NCI-H2227 (cell line): ENCODE measurements at regions not wholly inside any gene's neighbourhood (a gene's known extent, or its start where the extent isn't known, plus 50 kb on each side); places are given as distances from the start of the nearest gene placed in this dataset.
"Not testable (repeated sequence)": the region's sequence is repeated elsewhere in the genome, so short reads cannot be mapped to it uniquely, and the experiment has no call there.

Source experiments
- DNase-seq: peaks from one replicate; lab custom pipeline; 2025; ENCODE audit not compliant: unreplicated experiment; lab: John Stamatoyannopoulos, UW

DNA sequence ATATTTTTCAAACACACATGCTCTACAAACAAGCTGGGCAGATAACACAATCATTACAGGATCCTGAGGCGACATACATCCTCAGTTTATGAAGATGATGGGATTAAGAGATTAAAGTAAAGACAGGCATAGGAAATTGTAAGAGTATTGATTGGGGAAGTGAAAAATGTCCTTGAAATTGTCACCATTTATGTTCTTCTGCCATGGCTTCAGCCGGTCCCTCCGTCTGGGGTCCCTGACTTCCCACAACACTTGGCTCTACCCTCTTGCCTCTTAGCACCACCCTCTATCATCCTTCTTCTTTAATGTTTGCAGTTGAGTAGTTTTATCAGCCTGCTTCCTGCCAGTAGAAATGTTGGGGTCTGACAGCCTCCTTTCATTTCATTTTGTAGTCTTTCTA, 244.4 kb downstream of the DAD1 start:
- DNase-seq, result no peak

DNA sequence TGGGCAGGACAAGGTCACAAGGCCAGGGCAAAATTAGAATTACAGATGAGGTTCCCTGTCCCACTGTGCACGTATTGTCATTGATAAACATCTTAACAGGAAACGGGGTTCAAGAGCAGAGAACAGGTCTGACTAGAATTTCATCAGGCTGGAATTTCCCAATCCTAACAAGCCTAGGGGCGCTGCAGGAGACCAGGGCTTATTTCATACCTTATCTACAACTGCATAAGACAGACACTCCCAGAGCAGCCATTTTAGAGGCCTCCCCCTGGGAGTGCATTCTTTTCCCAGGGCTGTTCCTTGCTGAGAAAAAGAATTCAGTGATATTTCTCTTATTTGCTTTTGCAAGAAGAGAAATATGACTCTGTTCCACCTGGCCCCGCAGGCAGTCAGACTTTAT, 244.8 kb downstream of the DAD1 start:
- not testable (repeated sequence) for DNase-seq

DNA sequence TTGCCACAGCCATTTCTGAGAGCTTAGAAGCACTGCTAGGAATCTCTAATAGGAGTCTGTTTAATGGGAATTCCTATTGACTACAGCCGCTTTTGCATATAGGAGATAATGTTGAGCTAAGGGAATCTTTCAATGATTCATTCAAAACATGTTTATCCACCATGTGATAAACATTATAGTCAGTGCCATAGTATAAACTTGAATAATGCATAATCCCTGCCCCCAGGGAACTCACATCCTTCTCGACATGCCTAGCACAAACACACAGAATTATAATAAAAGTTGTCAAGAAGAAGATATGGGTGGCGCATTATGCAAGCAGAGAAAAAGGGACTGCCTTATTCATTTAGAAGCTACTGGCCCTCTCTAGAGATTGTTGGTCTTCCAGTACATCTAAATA, 248.0 kb downstream of the DAD1 start:
- no peak for DNase-seq

DNA sequence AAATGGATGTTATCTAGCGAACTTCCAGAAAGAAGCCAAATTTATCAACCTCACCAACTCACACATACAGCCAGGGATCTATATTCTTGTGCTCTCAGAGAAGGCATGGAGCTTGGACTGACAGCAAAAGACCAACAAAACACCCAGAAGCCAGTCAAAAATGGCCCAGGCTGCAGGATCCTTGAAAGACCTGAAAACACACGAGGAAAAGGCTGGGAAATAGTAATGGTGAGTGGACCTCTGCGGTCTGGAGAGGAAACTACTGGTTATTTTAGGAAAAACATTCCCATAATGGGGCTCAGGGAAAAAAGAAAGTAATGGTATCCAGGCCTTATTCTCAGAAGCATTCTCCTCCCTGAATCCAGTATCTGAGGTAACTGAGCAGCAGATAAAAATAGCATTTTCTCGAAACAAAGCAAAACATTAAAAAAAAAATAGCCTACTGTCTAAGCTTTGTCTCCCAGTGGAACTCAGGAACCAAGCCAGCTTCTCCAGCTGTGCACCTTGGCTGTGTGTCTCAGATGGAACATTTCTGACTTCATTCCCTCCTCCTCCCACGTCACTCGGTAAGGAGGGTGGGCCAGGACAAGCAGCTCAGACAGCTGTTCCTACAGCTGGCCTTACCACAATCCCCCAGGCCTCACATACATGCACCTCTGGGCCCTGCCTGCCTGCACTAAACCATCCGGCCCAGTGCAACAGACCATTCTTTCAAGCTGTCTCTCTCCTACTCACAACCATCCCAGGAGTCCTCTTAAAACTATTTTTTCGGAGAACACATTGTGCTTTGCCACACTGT, 249.9 kb downstream of the DAD1 start:
- DNase-seq, result peak; percentile 11

DNA sequence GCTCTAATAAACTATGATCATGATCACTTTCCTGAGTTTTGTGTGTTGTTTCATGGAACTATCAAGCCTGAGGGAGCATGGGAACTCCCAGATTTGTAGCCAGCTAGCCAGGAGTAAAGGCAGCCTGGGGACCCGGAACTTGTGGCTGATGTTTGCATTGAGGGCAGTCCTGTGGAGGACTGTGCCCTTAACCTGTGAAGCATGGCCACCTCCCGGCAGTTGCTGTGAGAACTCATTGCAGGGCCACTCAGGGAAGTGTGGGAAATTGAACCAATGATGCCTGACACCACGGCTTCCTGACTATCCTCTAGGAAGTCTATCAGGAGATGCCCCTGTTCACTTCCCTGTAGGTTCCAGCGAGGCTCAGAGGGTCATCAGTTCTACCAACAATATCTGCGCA, 250.6 kb downstream of the DAD1 start:
- DNase-seq, result no peak

DNA sequence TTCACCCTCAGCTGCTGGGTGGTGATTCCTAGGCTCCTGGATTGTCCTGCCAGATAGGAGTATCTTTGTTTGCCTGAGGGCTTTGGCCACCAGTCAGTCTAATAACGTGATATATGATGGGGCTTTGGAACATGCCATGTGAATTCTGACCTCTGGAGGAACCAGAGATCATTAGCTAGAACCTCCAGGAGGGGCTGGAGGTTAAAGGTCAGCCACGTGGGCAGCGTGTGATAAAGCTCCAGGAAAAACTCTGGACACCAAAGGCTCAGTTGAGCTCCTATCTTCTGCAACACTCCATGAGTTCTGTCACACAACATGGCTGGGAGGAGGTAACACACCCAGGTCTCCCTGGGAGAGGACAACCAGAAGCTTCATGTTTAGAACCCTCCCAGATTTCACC, 251.1 kb downstream of the DAD1 start:
- no peak for DNase-seq

DNA sequence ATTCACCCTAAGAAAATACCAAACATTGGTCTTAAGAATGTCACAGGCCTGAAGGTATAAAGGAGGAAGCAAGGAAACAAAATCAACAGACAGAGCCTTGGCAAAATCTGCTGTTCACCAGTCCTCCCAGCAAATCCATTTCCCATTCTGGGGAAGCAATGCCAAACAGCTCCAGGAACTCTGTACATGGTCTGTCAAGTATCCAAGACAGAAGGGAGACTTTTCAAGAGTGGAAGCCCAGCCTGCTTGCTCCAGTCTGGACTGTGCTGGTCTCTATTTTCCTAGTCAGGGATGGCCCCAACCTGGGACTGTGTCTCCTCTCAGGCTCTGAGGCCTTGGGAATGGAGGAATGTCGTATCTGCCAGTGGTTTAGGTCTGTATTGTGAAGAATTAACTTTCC, 251.5 kb downstream of the DAD1 start:
- no peak for DNase-seq

DNA sequence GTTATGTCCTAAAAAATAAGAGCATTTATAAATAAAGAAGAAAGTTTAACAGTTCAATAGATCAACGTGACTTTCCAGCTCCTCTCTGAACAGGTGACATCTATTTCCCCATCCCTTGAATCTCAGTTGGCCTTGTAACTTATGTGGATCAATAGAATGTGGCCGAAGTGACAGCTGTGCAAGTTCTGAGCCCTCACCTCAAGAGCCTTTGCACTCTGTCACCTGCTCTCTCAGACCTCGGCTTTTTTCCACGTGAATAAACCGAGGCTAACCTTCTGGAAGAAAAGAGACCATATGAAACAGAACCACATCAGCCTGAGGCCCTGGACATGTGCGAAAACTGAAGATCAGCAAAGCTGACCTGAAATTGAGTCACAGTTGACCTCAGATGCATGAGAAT, 253.0 kb downstream of the DAD1 start:
- no peak for DNase-seq

DNA sequence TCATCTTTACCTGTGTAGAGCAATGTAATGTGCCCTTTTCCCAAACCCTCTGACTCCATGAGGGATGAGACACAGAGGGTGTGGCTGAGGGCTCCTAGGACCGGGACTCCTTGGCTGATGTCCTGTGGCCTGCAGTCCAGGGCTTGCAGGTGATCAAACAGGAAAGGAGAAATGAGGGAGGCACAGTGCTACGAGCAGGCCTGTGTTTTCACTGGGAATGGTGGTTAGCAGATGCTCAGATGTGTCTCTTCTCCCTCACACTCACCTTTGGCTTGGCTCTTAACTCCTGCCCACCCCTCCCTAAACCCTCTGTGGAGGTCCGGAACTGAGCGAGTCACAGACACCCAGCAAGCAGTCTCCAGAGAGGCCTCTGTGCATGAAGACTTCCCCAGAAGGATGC, 254.4 kb downstream of the DAD1 start:
- no peak for DNase-seq

DNA sequence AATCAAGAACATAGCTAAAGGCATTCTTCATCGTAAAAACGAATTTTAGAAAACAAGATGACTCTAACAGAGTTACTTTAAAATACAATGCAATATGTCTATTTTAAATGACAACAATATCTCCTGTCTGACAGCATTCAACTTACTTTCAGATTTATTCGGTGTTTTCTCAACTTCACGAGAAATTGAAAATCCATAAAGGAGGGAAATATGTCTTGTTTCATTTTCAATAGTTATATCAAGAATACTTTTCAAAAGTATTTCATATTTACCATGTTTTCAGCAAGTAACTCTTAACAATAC, 254.8 kb downstream of the DAD1 start:
- no peak for DNase-seq

DNA sequence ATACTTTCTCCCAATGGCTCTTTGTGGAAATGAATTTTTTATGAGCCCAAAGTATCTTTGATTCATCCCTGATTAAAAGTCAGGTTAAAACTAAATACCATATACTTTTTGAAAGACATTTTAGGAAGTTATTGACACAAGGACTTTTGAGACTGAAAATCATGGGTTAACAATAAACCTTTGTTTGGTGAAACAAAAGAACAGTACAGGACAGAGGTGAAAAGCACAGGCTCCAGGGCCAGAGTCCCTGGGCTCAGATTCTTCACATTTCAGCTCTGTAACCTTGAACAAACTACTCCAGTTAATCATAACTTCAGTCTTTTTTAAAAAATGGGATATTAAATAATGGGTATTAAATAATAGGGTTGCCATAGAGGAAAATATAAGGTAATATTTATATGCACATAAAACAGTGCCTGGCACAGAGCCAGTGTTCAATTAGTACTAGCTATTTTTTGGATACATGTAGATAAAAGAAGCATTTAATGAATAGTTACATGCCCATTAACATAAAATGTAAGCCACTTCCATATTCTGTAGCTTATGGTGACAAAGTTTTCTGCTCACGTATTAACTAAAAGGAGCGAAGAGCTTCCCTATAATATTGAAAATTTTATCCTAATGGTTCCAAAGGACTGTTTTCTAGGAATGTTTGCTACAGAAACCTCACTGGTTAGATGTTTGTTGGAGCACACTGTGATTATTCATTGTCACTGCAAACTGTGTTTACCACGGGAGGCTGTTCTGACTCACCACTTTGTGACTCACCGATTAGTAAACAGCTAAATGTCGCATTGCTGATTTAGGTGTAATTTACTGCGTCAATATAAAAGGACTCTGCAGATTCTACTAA, 255.4 kb downstream of the DAD1 start:
- peak; percentile 31 for DNase-seq

DNA sequence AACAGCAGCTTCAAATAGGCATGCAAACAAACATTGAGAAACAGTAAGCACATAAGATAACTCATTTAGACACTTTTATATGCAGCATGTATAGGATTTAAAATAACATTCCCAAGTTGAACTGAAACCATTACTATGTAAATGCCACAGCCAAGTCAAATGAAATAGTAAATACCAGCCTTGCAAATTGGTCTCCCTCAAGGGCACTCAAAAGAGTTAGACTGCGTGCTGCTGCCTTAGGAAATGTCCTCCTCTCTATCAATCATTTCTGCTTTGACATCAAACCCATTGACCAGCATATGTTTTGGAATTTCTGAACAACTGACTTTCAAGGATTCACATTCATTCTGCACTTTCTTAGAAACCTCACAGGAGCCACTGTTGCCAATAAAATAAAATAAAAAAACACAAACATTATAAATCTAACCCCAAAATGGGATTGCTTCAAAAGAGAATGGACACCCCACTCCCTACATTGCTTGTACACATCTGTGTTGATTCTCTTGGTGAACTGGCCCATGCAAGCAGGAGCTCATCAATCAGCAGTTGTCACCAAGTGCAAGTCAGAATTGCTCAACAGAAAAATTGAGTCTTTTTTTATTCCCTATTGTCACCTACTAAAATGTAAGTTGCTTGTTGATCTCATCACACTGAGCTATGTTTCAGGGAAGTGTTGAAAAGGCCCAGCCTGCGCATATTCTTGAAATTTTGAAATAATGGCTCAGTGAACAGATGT, 256.2 kb downstream of the DAD1 start:
- DNase-seq, result no peak

DNA sequence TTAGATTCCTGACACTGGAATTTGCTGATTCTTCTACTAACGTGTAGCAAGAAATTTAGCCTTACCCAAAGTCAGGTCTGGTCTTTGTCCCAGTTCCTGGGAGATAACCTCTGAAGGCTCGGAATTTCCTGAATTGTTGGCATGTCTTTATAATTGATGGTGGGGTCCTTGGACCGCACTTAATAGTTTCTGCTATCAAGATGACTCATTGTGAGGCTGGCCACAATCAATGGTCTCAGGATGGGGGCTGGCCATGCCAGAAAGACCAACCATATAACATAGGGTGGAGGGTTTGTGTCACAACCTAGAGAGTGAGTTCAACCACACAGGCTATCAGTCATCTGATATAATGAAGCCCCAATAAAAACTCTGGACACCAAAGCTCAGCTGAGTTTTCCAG, 259.7 kb downstream of the DAD1 start:
- DNase-seq, result no peak

DNA sequence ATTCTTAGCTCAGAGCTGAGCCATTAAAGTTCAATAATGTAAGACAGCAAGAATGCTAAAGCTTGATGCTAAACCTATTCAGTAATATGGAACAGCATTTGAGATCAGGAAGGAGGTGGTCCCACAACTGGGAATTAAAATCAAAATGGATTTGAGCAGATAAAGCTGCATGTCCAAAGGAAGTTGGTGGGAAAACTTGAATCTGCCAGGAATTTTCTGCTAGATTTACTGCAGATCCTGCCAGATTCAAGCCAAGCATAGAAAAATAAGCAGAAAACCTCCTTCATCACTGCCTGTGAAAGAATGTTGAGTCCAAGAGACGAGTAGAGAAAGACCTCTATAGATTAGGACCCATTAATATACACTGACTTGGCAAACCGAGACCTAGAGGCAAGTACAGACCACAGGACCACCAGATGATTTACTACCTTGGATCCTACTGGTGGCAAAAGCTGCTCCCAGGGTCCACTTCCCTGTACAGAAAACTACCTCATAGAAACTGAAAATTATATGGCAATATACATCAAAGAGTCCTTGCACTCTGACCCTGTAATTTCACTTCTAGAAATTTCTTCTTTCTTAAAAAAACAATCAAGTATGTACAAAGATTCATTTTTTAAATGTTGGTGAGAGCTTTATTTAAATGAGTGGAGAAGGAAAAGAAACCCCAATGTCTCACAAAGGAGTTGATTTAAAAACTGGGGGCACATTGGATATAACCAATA, 263.2 kb downstream of the DAD1 start:
- DNase-seq, result no peak

DNA sequence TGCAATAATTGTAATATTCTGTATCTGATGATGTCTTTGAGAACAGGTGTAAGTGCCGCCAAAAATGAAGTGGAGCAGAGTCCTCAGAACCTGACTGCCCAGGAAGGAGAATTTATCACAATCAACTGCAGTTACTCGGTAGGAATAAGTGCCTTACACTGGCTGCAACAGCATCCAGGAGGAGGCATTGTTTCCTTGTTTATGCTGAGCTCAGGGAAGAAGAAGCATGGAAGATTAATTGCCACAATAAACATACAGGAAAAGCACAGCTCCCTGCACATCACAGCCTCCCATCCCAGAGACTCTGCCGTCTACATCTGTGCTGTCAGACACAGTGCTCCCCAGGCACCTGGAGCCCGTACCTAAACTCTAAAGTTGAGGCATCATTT, 268.7 kb downstream of the DAD1 start:
- DNase-seq, result peak; percentile 10

DNA sequence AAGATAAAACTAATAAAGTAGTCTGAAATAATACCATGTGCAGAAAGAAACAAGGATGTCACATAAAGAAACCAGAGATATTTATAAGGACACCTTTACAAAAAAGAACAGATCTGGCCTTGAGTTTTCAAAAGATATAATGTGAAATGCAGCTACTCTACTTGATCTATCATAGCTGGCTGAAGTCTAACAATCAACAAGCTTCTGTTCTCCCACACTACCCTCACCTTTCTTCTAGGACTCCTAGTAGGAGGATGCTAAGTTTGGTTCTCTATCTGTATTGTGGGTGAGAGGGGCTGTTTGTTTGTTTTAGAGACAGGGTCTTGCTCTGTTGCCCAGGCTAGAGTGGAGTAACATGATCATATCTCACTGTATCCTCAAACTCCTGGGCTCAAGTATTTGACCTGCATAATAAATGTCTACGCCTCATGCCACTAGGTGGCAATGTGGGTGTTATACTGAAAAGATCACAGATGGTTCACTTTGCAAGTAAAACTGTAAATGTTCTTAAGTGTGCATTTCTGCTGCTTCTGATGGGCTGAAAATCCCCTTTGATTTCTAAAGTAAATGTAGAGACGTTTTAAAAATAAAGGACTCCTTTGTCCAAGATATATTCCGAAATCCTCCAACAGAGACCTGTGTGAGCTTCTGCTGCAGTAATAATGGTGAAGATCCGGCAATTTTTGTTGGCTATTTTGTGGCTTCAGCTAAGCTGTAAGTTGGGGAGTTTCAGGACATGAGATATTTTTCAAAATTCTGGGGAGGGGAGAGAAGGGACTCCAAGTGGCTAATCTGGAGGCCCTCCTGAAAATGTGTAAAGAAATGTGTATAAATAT, 269.3 kb downstream of the DAD1 start:
- DNase-seq, result peak; percentile 68

DNA sequence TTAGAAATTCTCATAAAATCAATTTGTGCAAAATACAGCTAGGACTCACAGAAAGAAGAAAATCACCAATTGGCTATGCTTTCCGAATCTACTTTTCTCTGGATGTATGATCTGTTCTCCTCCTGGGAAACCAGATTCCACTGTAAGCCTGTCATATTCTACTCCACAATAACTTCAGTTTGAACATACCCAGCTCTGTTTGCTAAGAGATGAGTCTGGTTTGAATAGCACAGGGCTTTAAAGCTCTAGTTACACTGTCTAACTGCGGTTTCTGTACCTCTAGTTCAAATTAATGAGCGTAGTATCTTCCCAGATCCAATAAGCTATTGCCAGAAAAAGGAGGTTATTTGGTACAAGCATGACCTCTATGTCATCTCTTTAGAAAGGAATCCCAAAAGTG, 270.1 kb downstream of the DAD1 start:
- DNase-seq, result no peak

DNA sequence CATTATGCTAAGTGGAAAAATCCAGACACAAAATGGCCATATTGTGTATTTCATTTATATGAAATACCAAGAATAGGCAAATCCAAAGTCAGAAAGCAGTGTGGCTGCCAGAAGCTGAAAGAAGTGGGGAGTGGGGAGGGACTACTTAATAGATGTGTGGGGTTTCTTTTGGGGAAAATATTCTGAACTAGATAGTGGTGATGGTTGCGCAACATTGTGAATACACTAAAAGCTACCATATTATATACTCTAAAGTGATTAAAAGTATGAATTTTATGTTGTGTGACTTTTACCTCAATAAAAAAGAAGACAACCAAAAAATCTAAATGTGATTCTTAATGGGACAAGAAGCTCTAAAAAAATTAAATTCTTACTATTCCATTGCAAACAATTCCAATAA, 272.6 kb downstream of the DAD1 start:
- no peak for DNase-seq

DNA sequence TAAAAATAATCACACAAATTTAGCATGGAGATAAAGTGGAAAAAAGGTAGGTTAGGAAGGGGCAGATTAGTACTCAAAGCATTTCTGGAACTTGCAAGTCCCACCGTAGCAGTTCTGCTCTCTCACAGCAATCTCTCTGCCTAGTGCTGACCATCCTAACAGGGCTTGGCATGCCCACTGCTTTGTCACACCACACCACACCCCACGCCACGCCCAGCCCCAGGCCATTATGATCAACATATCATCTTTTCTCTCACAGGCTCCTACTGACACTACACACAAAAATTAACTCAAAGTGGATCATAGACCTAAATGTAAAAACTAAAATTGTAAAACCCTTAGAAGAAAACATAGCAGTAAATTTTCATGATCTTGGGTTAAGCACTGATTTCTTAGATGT, 273.7 kb downstream of the DAD1 start:
- no peak for DNase-seq

DNA sequence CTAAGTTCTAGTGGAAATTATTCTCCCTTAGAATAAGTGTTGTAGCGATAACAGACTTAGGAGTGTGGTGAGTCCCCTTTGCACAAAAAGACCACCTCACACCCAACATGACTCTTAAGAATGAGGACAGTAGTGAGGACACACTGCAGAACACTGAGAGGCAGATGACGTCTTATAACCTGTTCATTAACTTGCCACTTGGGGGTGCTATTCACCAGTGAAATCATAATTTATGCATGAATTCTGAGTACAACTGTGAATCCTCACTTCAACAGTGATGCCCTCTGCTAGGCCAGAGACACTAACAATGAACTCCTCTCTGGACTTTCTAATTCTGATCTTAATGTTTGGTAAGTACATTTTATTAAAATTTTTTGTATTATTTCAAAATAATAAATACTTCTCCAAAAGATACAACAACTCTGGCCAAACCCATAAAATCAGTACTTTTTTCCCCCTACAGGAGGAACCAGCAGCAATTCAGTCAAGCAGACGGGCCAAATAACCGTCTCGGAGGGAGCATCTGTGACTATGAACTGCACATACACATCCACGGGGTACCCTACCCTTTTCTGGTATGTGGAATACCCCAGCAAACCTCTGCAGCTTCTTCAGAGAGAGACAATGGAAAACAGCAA, 274.7 kb downstream of the DAD1 start:
- peak; percentile 73 for DNase-seq
